ENCODE measurements at regions not wholly inside any gene's neighbourhood (a gene's known extent, or its start where the extent isn't known, plus 50 kb on each side); places are given as distances from the start of the nearest gene placed in this dataset.
"Not testable (repeated sequence)": the region's sequence is repeated elsewhere in the genome, so short reads cannot be mapped to it uniquely, and the experiment has no call there.

DNA sequence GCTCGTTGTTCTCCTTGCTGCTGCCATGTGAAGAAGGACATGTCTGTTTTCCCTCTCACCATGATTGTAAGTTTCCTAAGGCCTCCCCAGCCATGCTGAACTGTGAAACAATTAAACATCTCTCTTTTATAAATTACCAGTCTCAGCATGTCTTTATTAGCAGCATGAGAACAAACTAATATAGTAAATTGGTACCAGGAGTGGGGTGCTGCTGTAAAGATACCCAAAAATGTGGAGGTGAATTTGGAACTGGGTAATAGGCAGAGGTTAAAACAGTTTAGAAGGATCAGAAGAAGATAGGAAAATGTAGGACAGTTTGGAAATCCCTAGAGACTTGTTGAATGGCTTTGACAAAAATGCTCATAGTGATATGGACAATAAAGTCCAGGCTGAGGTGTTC, 576.7 kb downstream of the EPM2A start:
- DNase-seq (ENCODE audit: low read depth), result not testable (repeated sequence)

DNA sequence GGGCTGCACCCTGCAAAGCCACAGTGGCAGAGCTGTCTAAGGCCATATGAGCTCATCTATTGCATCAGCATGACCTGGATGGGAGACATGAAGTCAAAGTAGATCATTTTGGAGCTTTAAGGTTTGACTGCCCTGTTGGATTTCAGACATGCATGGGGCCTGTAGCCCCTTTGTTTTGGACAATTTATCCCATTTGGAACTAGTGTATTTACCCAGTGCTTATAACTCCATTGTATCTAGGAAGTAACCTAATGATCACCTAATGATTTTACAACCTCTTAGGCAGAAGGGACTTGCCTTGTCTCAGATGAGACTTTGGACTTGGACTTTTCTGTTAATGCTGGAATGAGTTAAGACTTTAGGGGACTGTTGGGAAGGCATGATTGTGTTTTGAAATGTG, 575.4 kb downstream of the EPM2A start:
- DNase-seq (ENCODE audit: low read depth), result no peak

DNA sequence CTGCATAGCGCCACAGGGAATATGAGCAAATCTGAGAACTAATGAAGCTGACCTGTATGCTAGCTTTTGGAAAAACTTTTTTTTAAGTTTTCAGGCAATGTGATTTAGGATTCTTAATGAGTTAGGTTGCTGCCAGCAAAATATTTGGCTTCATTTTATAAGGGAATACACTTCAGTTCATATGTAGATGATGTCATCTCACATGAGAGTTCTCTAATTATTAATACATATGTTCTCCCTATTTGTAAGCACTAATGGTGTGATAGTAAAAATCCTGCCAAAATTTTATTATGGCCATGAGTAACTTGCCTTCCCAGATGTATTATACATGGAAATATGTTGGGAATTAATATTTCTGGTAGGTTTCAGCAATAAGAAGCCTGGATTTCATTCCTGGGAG, 573.8 kb downstream of the EPM2A start:
- no peak for DNase-seq (ENCODE audit: low read depth)

DNA sequence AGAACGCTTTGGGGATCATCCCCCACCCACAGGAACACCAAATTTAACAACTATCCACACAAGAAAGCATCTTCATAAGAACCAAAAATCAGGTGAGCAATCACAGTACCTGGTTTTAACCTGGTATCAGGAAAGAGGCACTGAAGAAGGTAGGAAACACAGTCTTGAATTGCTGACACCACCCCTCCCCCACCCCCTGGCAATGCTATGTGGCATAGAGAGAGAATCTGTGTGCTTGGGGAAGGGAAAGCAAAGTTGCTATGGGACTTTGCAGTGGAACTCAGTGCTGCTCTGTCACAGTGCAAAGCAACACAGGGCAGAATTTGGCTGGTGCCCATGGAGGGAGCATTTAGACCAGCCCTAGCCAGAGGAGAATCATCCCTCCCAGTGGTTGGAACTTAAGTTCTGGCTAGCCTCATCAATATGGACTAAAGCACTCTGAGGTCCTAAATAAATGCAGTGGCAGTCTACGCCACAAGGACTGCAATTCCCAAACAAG, 565.5 kb downstream of the EPM2A start:
- DNase-seq (ENCODE audit: low read depth), result no peak

DNA sequence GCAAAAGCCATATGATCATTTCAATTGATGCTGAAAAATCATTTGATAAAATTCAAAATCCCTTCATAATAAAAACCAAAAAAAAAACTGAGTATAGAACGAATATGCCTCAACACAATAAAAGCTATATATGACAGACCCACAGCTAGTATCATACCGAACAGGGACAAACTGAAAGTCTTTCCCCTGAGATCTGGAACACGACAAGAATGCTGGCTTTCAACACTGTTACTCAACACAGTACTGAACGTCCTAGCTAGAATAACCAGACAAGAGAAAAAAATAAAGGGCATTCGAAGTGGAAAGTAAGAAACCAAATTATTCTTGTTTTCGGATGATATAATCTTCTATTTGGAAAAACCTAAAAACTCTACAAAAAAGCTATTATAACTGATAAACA, 559.9 kb downstream of the EPM2A start:
- no peak for DNase-seq (ENCODE audit: low read depth)

DNA sequence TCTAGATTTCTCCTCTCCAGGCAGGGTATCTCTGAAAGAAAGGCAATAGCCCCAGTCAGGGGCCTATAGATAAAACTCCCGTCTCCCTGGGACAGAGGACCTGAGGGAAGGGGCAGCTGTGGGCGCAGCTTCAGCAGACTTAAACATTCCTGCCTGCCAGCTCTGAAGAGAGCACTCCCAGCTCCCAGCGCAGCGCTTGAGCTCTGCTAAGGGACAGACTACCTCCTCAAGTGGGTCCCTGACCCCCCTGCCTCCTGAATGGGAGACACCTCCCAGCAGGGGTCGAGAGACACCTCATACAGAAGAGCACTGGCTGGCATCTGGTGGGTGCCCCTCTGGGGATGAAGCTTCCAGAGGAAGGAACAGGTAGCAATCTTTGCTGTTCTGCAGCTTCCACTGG, 556.9 kb downstream of the EPM2A start:
- no peak for DNase-seq (ENCODE audit: low read depth)

DNA sequence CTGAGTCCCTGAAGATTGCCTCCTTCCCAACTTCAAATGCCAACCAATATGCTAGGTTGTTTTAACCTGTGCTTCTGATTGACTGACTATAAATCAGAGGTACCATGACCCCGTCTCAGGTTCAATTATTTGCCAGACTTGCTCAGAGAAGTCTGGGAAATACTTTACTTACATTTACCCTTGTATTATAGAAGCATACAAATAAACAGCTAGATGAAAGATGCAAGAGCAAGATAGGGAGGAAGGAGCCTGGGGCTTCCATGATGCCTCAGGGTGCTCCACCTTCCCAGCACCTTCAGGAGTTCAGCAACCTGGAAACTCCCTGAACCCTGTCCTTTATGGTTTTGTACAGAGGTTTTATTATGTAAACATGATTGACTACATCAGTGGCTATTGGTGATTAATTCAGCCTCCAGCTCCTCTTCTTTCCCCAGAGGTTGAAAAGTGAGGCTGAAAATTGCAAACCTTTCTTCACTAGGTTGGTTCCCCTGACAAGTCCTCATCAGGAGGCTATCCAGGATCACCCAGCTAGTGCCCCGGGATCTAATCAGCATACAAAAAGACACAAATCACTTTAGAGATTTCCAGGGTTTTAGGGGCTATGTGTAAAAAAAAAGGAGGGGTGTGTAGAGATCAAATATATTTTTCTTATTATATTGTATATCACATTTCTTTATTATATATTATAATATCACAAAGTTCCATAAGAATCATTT, 547.7 kb downstream of the EPM2A start:
- DNase-seq (ENCODE audit: low read depth), result no peak

DNA sequence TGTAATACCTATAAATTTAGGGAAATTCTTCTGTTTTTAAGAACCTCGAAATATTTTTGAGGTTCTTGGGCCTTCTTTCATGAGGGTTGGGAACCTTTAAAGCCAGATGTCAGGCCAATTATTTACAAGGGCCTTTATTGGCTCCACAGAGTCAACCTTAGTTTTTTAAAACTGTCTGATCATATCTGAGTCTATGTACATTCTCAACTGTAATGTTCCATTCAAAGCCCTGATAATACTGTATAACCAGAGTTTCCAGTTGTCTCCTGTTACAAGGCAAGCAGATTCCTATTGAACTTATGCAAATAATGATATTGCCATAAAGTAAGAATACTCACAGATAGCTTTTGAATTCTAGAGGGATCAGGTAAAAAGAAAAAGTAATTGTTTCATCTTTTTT, 545.5 kb downstream of the EPM2A start:
- DNase-seq (ENCODE audit: low read depth), result no peak

DNA sequence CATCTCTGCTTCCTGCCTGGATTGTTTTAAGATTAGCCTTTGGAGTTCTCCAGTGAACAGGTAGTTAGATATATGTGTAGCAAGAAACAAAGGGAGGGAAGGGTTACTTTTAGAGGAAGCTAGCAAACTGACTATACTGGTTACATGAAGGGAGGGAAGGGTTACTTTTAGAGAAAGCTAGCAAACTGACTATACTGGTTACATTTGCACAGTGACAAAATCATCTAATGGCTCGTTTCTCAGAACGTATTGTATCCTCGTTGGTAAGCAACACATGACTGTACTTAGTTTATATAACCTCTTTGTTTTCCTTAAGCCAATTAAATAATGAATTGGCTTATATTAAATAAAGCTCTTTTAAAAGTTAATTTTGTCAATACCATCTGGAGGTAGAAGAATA, 540.9 kb downstream of the EPM2A start:
- no peak for DNase-seq (ENCODE audit: low read depth)

DNA sequence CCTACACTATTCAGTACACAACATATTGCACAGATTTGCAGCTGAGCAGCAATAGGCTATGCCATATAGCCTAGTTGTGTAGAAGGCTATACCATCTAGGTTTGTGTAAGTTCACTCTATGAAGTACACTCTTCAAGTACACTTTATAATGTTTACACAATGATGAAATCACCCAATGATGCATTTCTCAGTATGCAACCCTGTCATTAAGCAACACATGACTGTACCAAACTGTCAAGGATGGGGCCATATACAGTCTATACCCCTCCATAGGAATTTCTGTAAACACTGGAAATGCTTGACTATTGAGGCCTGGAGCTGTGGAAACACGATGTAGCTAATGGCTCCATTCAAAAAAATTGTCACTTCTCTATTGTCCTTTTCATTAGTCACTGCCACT, 535.4 kb downstream of the EPM2A start:
- DNase-seq (ENCODE audit: low read depth), result no peak

DNA sequence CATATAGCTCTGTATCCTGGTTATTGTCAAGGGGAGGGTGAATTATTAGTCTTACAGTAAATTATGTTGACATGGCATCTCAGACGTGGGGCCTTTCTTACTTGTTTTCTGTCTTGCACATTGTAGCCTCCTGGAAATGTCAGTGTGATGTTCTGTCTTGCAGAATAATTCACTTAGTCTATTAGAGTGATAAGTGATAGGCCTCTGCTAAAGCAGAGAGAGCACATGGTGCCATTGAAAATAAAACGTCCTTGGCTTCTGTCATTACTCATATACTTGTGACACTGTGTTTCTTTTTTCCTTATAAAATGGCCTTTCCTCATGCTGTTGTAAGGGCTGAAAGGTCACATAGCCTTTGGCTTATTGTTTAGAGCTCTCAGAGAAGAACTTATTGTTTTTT, 531.0 kb downstream of the EPM2A start:
- no peak for DNase-seq (ENCODE audit: low read depth)

DNA sequence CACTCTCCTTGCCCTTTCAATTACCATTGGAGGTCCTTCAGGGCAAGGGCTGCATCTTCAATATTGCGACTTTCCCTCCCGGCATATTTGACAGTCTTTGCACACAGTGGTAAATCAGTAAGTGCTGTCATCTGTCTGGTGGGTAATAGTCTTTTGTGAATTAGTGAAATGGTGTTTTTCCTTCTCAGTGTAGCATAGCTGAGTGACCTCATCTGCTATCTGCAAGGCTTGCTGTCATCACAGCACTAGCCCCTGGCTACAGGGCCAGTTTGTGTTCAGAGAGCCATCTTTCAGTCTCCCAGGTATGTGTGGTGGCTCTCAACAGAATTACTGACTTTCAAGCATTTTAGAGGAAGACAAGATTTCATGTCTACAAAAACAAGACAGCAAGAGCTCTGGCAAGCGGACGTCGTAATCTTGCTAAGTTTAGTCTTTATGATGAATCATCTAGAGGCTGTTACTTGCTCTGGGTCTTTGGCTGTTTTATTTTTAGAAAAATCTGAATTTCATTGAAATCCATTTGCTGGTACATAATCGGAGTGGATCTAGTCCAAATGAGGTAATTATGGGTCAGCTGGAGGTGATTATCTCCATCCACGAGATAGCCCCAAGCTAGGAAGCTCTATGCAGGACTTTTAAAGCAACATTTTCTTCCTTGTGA, 528.9 kb downstream of the EPM2A start:
- no peak for DNase-seq (ENCODE audit: low read depth)

DNA sequence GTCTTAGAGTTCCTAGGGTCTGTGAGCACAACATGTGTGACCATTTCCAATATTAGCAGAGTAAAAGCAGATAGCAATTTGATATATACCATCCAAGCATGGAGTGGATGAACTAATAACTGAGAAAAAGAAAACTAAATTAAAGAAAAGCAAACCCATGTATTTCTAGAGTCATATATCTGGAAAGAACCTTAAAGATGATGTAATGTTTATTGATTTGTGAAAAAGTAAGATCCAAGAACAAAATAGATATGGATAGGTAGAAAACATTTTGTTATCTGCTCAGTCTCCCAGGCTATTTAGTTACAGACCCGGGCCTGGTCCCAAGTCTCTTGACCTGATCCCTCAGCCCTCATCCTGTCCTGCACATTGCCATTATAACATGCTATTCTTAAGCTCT, 526.8 kb downstream of the EPM2A start:
- DNase-seq (ENCODE audit: low read depth), result no peak

DNA sequence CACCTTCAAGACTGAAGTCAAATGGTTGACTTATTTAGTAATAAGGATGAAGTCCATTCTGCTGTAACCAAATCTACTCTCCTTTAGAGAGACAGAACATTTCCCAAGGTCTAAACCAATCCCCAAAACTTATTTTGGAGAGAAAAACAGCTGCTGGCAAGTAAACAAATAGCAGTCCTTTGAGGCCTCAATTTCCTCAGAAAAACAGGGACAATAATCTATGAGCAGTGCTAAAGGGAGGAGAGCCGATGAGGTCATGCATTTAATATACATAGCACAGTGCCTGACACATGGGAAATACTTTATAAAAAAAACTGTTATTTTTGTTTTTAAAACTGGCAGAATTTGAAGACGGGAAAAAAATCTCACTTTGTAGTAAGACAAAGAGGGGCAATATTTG, 526.0 kb downstream of the EPM2A start:
- no peak for DNase-seq (ENCODE audit: low read depth)

DNA sequence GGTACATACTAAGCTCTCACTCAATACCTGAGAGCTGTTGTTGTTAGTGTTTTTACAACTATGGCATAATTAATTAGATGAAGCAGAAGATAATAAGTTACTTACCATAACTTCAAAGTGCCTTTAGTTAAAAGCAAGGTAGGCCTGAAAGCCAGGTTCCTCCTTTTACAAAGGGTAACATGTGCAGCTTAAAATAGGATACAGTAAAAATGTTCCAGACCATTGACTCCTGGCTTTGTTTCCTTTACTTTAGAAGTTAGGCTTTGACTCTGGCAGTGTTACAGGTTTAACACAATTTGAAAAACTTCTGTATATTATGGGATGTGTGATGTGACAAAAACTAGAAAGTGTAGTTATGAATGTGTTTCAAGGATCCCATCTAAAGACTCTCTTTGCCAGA, 522.5 kb downstream of the EPM2A start:
- DNase-seq (ENCODE audit: low read depth), result no peak

DNA sequence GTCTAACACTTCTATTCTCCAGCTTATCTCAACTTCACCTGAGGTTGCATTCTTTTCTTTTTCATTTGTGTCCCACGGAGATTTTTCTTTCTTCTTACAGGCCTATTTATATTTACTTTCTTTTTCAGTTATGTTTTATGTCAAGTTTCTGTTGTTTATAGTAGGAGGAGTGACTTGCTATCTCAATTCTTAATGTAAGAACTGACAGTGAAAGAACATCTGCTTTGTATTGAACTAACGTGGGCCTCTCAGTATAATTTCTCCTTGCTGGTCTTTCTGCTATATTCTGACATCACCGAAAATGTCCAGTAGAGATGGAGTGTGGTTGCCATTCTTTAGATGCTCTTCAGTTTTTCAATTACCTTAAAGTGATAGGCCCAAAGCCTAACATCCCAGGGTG, 521.7 kb downstream of the EPM2A start:
- no peak for DNase-seq (ENCODE audit: low read depth)

DNA sequence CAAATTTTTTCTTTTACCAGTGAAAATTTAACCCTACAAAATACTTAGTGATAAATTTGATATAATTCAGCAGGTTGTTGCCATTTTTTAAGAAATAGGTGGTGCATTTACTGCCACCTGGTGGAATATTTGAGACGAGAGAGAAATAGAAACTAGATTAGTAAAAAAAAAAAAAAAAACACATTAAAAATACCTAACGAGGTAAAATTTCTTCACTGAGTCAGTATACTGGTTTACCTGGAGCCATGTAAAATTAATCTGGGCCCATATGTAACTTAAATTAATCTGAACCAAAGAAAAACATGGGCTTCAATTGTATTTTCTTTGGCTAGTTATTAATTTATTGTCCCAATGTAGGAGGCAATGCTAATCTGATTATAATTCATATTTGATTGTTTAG, 520.8 kb downstream of the EPM2A start:
- no peak for DNase-seq (ENCODE audit: low read depth)

DNA sequence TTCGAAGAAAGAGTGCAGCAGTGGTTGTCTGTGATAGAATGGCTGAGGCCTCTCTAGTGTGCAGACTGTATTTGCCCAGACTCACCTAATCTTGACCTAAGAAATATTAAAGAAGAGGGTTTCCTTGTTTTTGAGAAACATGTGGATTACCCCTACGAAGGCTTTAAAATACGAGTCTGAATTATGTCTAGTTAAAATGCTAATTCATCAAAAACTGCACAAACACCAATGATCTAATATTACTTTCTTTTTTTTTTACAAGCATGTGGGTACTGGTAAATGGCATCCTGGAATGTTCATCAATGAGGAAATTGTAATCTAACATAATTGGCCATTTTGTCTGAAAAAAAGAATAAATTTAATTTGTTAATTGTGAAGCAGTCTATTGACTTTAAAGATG, 510.9 kb downstream of the EPM2A start:
- DNase-seq (ENCODE audit: low read depth), result no peak

DNA sequence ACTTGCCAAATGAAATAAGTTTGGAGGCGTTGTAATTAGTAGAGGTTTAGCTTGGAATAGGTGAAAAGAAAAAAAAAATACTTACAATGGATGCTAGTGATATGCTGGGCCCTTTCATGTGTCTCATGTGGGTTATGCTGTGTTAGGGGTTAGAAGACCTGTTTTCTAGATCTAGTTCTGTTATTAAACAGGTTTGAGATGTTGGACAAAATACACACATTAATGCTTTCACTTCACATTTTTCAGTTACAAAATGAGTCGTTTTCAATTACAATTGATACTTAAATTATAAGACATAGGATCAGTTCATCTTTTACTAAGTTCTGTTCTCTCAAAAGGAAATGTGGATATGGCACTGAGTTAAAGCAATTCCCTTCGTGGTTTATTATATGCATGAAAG, 509.8 kb downstream of the EPM2A start:
- no peak for DNase-seq (ENCODE audit: low read depth)

DNA sequence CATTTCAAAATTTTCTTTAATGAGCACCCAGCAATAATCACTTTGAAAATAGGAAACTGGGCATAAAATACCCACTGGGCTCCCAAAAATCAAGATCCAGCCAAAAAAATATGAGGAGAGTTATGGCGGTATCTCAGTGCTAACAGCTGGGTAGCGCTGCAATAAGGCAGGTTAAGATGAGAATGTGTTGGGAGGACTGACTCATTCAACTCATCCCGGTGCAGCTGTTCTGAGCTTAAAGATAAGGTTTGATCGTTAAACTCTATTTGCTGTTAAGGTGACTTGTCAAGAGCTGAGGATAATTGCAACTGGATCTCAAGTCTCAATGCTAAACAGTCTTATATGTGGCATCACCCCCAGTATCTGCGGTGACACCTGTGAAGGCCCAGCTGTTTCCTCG, 507.7 kb downstream of the EPM2A start:
- no peak for DNase-seq (ENCODE audit: low read depth)

DNA sequence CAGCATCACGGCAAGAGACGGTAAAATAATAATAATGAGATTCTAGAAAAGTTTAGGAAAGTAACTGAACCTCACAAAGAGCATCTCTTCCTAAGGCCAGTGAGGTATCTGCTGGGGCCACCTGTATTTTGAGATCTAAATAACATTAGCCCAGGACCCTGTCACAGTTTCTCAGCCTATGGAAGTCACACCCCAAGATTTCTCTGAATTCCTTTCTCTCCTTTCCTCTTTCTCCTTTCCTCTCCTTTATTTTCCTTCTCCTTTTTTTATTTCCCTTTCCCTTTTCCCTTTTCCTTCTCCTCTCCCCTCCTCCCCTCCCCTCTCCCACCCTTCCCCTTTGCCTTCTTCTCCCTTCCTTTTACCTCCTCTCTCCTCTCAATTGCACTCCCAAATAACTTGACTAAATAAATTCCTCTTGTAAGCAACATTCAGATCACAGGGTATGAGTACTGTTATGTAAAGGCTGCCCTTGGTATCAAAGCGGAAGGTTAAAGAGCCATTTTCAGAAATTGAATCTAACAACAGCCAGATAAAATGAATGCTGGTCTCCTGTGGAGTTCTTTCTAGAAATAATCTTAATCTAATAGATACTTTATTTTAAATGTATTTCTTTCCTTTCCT, 506.2 kb downstream of the EPM2A start:
- no peak for DNase-seq (ENCODE audit: low read depth)

DNA sequence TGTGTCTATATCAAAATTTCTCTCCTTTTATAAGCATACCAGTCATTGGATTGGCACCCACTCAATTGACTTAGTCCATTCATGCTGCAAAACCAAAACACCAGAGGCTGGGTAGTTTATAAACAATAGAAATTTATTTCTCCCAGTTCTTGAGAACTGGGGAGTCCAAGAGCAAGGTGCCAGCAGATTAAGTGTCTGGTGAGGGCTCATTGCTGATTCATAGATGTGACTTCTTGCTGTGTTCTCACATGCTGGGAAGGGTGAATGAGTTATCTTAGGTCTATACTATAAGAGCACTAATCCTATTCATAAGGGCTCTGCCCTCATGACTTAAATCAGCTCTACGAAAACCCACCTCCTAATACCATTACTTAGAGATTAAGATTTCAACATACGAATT, 501.4 kb downstream of the EPM2A start:
- no peak for DNase-seq (ENCODE audit: low read depth)

DNA sequence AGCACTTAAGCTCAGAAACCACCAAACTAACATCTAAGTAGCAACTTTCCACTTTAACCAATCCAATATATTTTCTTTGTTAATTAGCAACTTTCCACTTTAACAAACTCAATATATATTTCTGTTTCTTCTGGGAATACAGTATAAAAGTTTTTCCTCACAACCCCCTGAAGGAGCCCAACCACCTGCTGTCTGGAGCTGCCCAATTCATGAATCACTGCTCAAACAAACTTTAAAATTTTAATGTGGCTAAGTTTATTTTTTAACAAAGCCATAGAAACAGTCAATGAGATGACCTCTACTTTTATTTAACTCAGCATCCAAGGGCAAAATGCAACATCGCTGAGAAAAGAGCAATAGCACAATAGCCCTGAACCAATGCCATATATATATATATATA, 500.1 kb downstream of the EPM2A start:
- DNase-seq (ENCODE audit: low read depth), result no peak

DNA sequence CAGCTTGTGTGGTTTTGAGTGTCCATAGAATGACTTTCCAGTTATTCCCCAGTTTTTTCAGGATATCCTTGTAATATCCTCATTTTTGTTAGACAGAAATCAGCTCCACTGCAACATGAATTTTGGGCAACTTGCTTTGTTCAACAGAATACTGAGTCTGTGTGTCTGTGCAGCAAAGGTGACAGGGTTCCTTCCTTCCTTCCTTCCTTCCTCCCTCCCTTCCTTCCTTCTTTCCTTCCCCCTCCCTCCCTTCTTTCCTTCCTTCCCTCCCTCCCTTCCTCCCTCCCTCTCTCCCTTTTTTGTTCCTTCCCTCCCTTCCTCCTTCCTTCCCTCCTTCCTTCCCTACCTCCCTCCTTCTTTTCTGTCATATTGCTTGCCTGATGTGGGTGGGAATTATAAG, 496.5 kb downstream of the EPM2A start:
- DNase-seq (ENCODE audit: low read depth), result no peak

All from activated gamma-delta T cell treated with anti-CD3 and anti-CD28 coated beads, Interleukin-2, amount 50 U/mL, for 16 hours (primary cell).